SU-DHL-6 (cell line): ENCODE measurements at regions not wholly inside any gene's neighbourhood (a gene's known extent, or its start where the extent isn't known, plus 50 kb on each side); places are given as distances from the start of the nearest gene placed in this dataset.

Source experiments
- H2AFZ ChIP-seq: fragments of 200-600 bp; sonication (generic); 2 replicates; pipeline ENCODE4 v1.6.1; 2014; ENCODE audit warnings: low read depth, mild to moderate bottlenecking, moderate library complexity, mixed read lengths, antibody characterized with exemption, low read length; ENCODE audit not compliant: severe bottlenecking
- H3F3A ChIP-seq: fragments of 200-600 bp; shearing (Covaris generic); 2 replicates; pipeline ENCODE4 v1.6.0; 2016; ENCODE audit warnings: antibody characterized with exemption, mild to moderate bottlenecking; ENCODE audit not compliant: insufficient read depth
- H3K27ac ChIP-seq: fragments of 200-600 bp; sonication (generic); 2 replicates; pipeline ENCODE4 v1.5.1; 2016; ENCODE audit warnings: low read depth, mild to moderate bottlenecking, low read length, moderate library complexity, mixed read lengths
- H3K27me3 ChIP-seq: fragments of 200-600 bp; sonication (generic), shearing (Covaris generic); 2 replicates; pipeline ENCODE4 v1.6.0; 2014; ENCODE audit warnings: mild to moderate bottlenecking, low read length
- H3K36me3 ChIP-seq: fragments of 200-600 bp; sonication (generic); 2 replicates; pipeline ENCODE4 v1.6.1; 2014; ENCODE audit warnings: mild to moderate bottlenecking, low read length, mixed read lengths
- H3K4me2 ChIP-seq: fragments of 300-600, 200-600 bp; shearing (Covaris generic), sonication (generic); 2 replicates; pipeline ENCODE4 v1.6.0; 2014; ENCODE audit warnings: low read length, low read depth, mild to moderate bottlenecking; ENCODE audit not compliant: poor library complexity, severe bottlenecking
- H3K4me3 ChIP-seq: fragments of 200-600 bp; sonication (generic); 2 replicates; pipeline ENCODE4 v1.5.1; 2014; ENCODE audit warnings: antibody characterized with exemption, low read length, mild to moderate bottlenecking, mixed read lengths; ENCODE audit not compliant: insufficient read depth, poor library complexity, severe bottlenecking
- H3K79me2 ChIP-seq: fragments of 200-600 bp; sonication (generic); 2 replicates; pipeline ENCODE4 v1.6.1; 2014; ENCODE audit warnings: mild to moderate bottlenecking, low read length, moderate library complexity; ENCODE audit not compliant: insufficient read depth
- H3K9ac ChIP-seq: fragments of 200-600 bp; sonication (generic); 2 replicates; pipeline ENCODE4 v1.7.0; 2014; ENCODE audit warnings: mild to moderate bottlenecking, low read length
- H3K9me2 ChIP-seq: fragments of 200-600 bp; sonication (generic); replicated peaks from 2 replicates; pipeline ENCODE4 v1.6.1; 2014; ENCODE audit warnings: low read length; ENCODE audit not compliant: insufficient read depth
- H3K9me3 ChIP-seq: fragments of 200-600 bp; sonication (generic); 2 replicates; pipeline ENCODE4 v1.6.1; 2014; ENCODE audit warnings: low read length, mixed read lengths; ENCODE audit not compliant: insufficient read depth
- H4K20me1 ChIP-seq: fragments of 200-600 bp; sonication (generic); 2 replicates; pipeline ENCODE4 v1.6.1; 2014; ENCODE audit warnings: low read depth, mild to moderate bottlenecking, antibody characterized with exemption, low read length, moderate library complexity, mixed read lengths
- EZH2phosphoT487 ChIP-seq: fragments of 200-600 bp; sonication (generic), shearing (Covaris generic); conservative IDR thresholded peaks from 2 replicates; pipeline ENCODE4 v1.6.1; 2018; ENCODE audit warnings: mild to moderate bottlenecking, antibody characterized with exemption, low read length, moderate library complexity, mixed read lengths
- TF ChIP-seq, protein P1 (sequence below): fragments of 200-600 bp; sonication (generic); IDR thresholded peaks from one replicate; pipeline ENCODE4 v1.5.1; 2017; ENCODE audit warnings: antibody characterized with exemption, mild to moderate bottlenecking, low read length, moderate library complexity; ENCODE audit not compliant: insufficient read depth, poor library complexity, severe bottlenecking

DNA sequence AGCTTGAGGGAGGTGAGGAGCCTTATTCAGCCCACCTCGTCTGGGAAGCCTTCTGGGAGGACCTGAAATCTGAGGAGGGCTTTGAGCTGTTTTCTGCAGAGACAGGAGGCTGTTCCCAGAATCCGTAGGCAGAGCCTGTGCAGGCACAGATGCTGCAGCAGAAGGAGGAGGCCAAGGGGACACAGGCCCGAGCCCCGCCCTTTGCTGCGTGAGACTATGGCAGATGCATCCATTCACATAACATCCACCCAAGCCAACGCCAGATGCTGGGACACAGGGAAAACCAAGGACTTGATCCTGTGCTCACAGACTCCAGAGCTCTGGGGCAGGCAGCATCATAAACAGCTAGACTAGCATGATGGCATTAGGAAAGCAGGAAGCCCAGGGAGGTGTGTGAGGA lies 98.2 kb downstream of the KCNF1 start:
- TF ChIP-seq, protein P1, sequence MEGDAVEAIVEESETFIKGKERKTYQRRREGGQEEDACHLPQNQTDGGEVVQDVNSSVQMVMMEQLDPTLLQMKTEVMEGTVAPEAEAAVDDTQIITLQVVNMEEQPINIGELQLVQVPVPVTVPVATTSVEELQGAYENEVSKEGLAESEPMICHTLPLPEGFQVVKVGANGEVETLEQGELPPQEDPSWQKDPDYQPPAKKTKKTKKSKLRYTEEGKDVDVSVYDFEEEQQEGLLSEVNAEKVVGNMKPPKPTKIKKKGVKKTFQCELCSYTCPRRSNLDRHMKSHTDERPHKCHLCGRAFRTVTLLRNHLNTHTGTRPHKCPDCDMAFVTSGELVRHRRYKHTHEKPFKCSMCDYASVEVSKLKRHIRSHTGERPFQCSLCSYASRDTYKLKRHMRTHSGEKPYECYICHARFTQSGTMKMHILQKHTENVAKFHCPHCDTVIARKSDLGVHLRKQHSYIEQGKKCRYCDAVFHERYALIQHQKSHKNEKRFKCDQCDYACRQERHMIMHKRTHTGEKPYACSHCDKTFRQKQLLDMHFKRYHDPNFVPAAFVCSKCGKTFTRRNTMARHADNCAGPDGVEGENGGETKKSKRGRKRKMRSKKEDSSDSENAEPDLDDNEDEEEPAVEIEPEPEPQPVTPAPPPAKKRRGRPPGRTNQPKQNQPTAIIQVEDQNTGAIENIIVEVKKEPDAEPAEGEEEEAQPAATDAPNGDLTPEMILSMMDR, result no peak
- no peak for TF ChIP-seq EZH2phosphoT487
- H3K27me3 ChIP-seq, result no peaks in the 10 kb centered on the region
- H2AFZ ChIP-seq, result no peak overlapping the region

DNA sequence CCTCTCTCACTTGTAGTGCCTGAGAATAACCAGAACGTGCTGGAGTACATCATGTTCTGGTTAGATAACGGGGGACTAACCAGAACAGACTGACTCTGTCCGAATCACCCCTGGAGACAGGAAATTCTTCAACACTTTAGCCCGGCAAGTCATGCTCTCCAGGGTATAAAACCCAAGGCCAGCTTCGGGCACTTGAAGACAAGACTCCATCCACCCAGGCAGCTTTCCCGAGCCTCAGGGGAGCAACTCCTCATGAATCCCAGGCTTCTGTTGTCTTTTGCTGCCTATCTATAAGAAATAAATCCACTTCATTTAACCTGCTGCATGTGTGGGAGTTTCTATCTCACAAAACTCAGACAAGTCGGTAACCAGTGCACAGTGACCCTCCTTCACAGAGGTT lies 99.6 kb downstream of the KCNF1 start:
- H3K4me3 ChIP-seq, result no peak overlapping the region
- no peaks in the 10 kb centered on the region for H3K9me2 ChIP-seq
- TF ChIP-seq, protein P1, result no peak
- TF ChIP-seq EZH2phosphoT487, result no peak
- no peaks in the 10 kb centered on the region for H3K79me2 ChIP-seq
- H3F3A ChIP-seq, result no peaks in the 10 kb centered on the region
- no peaks in the 10 kb centered on the region; the same call in 1 of the 2 replicates for H3K9me3 ChIP-seq
- no peak overlapping the region for H3K9ac ChIP-seq
- no peaks in the 10 kb centered on the region for H3K27me3 ChIP-seq
- H3K4me2 ChIP-seq, result no peak overlapping the region
- H2AFZ ChIP-seq, result no peak overlapping the region
- no peak overlapping the region for H3K27ac ChIP-seq
- H4K20me1 ChIP-seq, result no peaks in the 10 kb centered on the region
- no peaks in the 10 kb centered on the region for H3K36me3 ChIP-seq

More for the DNA sequence above, 98.2 kb downstream of the KCNF1 start:
- H3F3A ChIP-seq, result no peaks in the 10 kb centered on the region
- no peaks in the 10 kb centered on the region for H3K79me2 ChIP-seq
- H3K4me3 ChIP-seq, result no peak overlapping the region
- no peak overlapping the region for H3K9ac ChIP-seq
- H3K4me2 ChIP-seq, result no peak overlapping the region
- H4K20me1 ChIP-seq, result no peaks in the 10 kb centered on the region
- H3K36me3 ChIP-seq, result no peaks in the 10 kb centered on the region
- no peaks in the 10 kb centered on the region; the same call in 1 of the 2 replicates for H3K9me3 ChIP-seq
- H3K27ac ChIP-seq, result no peak overlapping the region
- H3K9me2 ChIP-seq, result no peaks in the 10 kb centered on the region

- no peaks in the 10 kb centered on the region for H3K36me3 ChIP-seq
- H4K20me1 ChIP-seq, result no peaks in the 10 kb centered on the region
- no peak overlapping the region for H2AFZ ChIP-seq
- no peak overlapping the region for H3K27ac ChIP-seq
- TF ChIP-seq EZH2phosphoT487, result no peak
- TF ChIP-seq, protein P1, result no peak
- no peaks in the 10 kb centered on the region; the same call in 1 of the 2 replicates for H3K9me3 ChIP-seq
- H3K4me2 ChIP-seq, result no peak overlapping the region
- no peaks in the 10 kb centered on the region for H3K27me3 ChIP-seq
- H3K9me2 ChIP-seq, result no peaks in the 10 kb centered on the region
- H3K4me3 ChIP-seq, result no peak overlapping the region
- no peaks in the 10 kb centered on the region for H3F3A ChIP-seq
- H3K79me2 ChIP-seq, result no peaks in the 10 kb centered on the region
- H3K9ac ChIP-seq, result no peak overlapping the region
Observed at GRCh38 chr2:11012131-11012693, 100.5 kb downstream of the KCNF1 start.
